ENCODE measurements at regions not wholly inside any gene's neighbourhood (a gene's known extent, or its start where the extent isn't known, plus 50 kb on each side); places are given as distances from the start of the nearest gene placed in this dataset.

- intact Hi-C loops (cut with DNase I; ENCODE audit: low total_unique reads): loop anchor here (10.0 kb wide), 1 partner anchor 182 kb away; no protein-coding TSS in a partner anchor
- H3K4me3 ChIP-seq (ENCODE audit: low read depth, poor library complexity, severe bottlenecking): no peak overlapping the region
- 37 to 39% methylated on average over 1 of the region's 1 CpG for WGBS, 2 donors
- TF ChIP-seq CTCF (IDR thresholded peaks at IDR 0.05) (no peak), POLR2A (IDR thresholded peaks at IDR 0.05) (no peak)
- no peak for DNase-seq (ENCODE audit: low spot score in 2 of 2)
These were observed 861.8 kb downstream of the SQOR start for GRCh38 chr15:46496491-46497115.

- WGBS, 2 donors: 31 to 43% methylated on average over 3 of the region's 3 CpGs
These were observed 867.8 kb downstream of the SQOR start for GRCh38 chr15:46502667-46503066.

GRCh38 chr15:46518381-46518780 is 883.6 kb downstream of the SQOR start:
- intact Hi-C loops (cut with DNase I; ENCODE audit: low total_unique reads): no loop called here
- TF ChIP-seq CTCF (IDR thresholded peaks at IDR 0.05): no peak
- DNase-seq (ENCODE audit: low spot score in 2 of 2): no peak
- H3K4me3 ChIP-seq (ENCODE audit: low read depth, poor library complexity, severe bottlenecking): no peak overlapping the region

More at GRCh38 chr15:46502667-46503066, 867.8 kb downstream of the SQOR start:
- no peak overlapping the region for H3K4me3 ChIP-seq (ENCODE audit: low read depth, poor library complexity, severe bottlenecking)
- no peak for DNase-seq (ENCODE audit: low spot score in 2 of 2)
- TF ChIP-seq CTCF (IDR thresholded peaks at IDR 0.05): no peak
- TF ChIP-seq POLR2A (IDR thresholded peaks at IDR 0.05): no peak
- intact Hi-C loops (cut with DNase I; ENCODE audit: low total_unique reads): no loop called here

GRCh38 chr15:46523701-46524100 is 888.9 kb downstream of the SQOR start:
- intact Hi-C loops (cut with DNase I; ENCODE audit: low total_unique reads): no loop called here
- no peak for DNase-seq (ENCODE audit: low spot score in 2 of 2)
- TF ChIP-seq POLR2A (IDR thresholded peaks at IDR 0.05): no peak
- no peak for TF ChIP-seq CTCF (IDR thresholded peaks at IDR 0.05)
- 61 to 77% methylated on average over 1 of the region's 1 CpG for WGBS, 2 donors
- no peak overlapping the region for H3K4me3 ChIP-seq (ENCODE audit: low read depth, poor library complexity, severe bottlenecking)

- no peak overlapping the region for H3K4me3 ChIP-seq (ENCODE audit: low read depth, poor library complexity, severe bottlenecking)
- WGBS, 2 donors: 34 to 49% methylated on average over 3 of the region's 3 CpGs
- TF ChIP-seq POLR2A (IDR thresholded peaks at IDR 0.05) (no peak), CTCF (IDR thresholded peaks at IDR 0.05) (no peak)
- intact Hi-C loops (cut with DNase I; ENCODE audit: low total_unique reads): no loop called here
- no peak for DNase-seq (ENCODE audit: low spot score in 2 of 2)
These were observed 891.3 kb downstream of the SQOR start for GRCh38 chr15:46525984-46526725.

All from lower leg skin (tissue), 4 donors.